Lung microvascular endothelial cell (primary cell): ENCODE measurements at regions not wholly inside any gene's neighbourhood (a gene's known extent, or its start where the extent isn't known, plus 50 kb on each side); places are given as distances from the start of the nearest gene placed in this dataset.

Experiments used
- DNase-seq, 2 donors: peaks; one replicate each; pipeline versions ENCODE4 v3.0.0 to v3.0.0-alpha.2; 2010; ENCODE audit warnings: low read depth in 2 of 2

- DNase-seq, result no peak
Observed at GRCh38 chr5:129399069-129399468, 61.0 kb upstream of the ADAMTS19 start.

- no peak for DNase-seq
Observed at GRCh38 chr5:129400395-129400983, 59.6 kb upstream of the ADAMTS19 start.

- DNase-seq, result no peak
Observed at GRCh38 chr5:129405222-129405621, 54.9 kb upstream of the ADAMTS19 start.

- no peak for DNase-seq
Observed at GRCh38 chr5:129406440-129406839, 53.7 kb upstream of the ADAMTS19 start.
